Peyer's patch (tissue), 4 donors: ENCODE measurements at regions not wholly inside any gene's neighbourhood (a gene's known extent, or its start where the extent isn't known, plus 50 kb on each side); places are given as distances from the start of the nearest gene placed in this dataset.
"Not testable (repeated sequence)": the region's sequence is repeated elsewhere in the genome, so short reads cannot be mapped to it uniquely, and the experiment has no call there.

ENCODE experiments used
- DNase-seq, 3 donors: peaks; one replicate each; pipeline ENCODE4 v3.0.0-alpha.2; 2017 to 2019
- H3K27ac ChIP-seq, 4 donors: fragments of 200-600 bp; sonication (generic); one replicate each; pipeline ENCODE4 v1.5.1; 2016 to 2019
- H3K27me3 ChIP-seq, 2 donors: fragments of 200-600 bp; sonication (generic); one replicate each; pipeline ENCODE4 v1.5.1; 2019
- H3K36me3 ChIP-seq, 3 donors: fragments of 200-600 bp; sonication (generic); one replicate each; pipeline ENCODE4 v1.5.1; 2016 to 2019
- H3K4me1 ChIP-seq, 4 donors: fragments of 200-600 bp; sonication (generic); one replicate each; pipeline ENCODE4 v1.5.1; 2016 to 2019
- H3K4me3 ChIP-seq, 4 donors: fragments of 200-600 bp; sonication (generic); 1 replicate in 3 of 4; 2 replicates in 1 of 4; pipeline ENCODE4 v1.5.1; 2016 to 2019; ENCODE audit warnings: mild to moderate bottlenecking in 1 of 4
- H3K9me3 ChIP-seq, 4 donors: fragments of 200-600 bp; sonication (generic); one replicate each; pipeline ENCODE4 v1.5.1; 2016 to 2019; ENCODE audit warnings: mild to moderate bottlenecking in 1 of 4
- POLR2A ChIP-seq, 2 donors: fragments of 450-650 bp; IDR thresholded peaks; one replicate each; pipeline ENCODE4 v1.5.1; 2017; ENCODE audit warnings: antibody characterized with exemption in 2 of 2, mild to moderate bottlenecking in 2 of 2, moderate library complexity in 2 of 2
- TF ChIP-seq, protein P1 (sequence below), 6 experiments: fragments of 450-650 bp in 4 of 6; fragments of 200-600 bp in 2 of 6; sonication (generic) in 1 of 6; IDR thresholded peaks; one replicate each; pipeline ENCODE4 v1.5.1; 2017 to 2019; ENCODE audit warnings: antibody characterized with exemption in 6 of 6, mild to moderate bottlenecking in 3 of 6, moderate library complexity in 1 of 6

DNA sequence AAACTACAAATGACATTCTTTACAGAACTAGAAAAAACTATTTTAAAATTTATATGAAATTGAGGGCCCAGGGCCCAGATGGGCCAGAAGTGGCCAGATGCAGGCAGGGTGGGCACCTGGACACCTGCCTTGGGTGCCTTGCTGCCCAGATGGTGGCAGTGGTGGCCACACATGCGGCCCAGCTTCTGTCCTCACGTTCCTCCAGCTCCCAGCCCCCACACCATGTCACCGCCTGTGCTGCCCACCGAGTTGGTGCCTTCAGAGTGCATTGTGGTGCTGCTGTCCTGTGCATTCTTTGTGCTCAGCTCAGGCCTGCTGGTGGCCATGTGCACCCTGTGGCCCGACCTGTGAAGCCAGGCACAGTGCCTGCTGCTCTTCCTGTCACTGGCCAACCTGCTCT is 216.8 kb upstream of the CXADR start:
- Histone ChIP-seq H3K4me3 (no peak overlapping the region), H3K9me3 (peaks cover 0 to 12% (median 4%) of the 10 kb centered on the region in 4 donors), H3K36me3 (no peaks in the 10 kb centered on the region), H3K4me1 (no peaks in the 10 kb centered on the region), H3K27me3 (no peaks in the 10 kb centered on the region), H3K27ac (no peak overlapping the region)
- DNase-seq = no peak
- TF ChIP-seq, protein P1, sequence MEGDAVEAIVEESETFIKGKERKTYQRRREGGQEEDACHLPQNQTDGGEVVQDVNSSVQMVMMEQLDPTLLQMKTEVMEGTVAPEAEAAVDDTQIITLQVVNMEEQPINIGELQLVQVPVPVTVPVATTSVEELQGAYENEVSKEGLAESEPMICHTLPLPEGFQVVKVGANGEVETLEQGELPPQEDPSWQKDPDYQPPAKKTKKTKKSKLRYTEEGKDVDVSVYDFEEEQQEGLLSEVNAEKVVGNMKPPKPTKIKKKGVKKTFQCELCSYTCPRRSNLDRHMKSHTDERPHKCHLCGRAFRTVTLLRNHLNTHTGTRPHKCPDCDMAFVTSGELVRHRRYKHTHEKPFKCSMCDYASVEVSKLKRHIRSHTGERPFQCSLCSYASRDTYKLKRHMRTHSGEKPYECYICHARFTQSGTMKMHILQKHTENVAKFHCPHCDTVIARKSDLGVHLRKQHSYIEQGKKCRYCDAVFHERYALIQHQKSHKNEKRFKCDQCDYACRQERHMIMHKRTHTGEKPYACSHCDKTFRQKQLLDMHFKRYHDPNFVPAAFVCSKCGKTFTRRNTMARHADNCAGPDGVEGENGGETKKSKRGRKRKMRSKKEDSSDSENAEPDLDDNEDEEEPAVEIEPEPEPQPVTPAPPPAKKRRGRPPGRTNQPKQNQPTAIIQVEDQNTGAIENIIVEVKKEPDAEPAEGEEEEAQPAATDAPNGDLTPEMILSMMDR (IDR thresholded peaks at IDR 0.05) = no peak
- no peak for TF ChIP-seq POLR2A (IDR thresholded peaks at IDR 0.05)

DNA sequence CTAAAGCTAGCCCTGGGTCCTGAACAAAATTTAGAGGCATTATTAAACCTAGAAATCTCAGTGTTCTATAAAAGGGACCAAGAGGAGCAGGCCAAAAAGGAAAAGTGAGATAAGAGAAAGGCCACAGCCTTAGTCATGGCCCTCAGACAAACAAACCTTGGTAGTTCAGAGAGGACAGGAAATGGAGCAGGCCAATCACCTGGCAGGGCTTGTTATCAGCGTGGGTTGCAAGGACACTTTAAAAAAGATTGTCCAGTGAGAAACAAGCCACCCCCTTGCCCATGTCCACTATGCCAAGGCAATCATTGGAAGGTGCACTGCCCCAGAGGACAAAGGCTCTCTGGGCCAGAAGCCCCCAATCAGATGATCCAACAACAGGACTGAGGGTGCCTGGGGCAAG is 213.3 kb upstream of the CXADR start:
- peaks cover 0 to 12% (median 4%) of the 10 kb centered on the region in 4 donors for H3K9me3 ChIP-seq
- DNase-seq, H3K36me3 ChIP-seq, H3K27ac ChIP-seq, H3K4me1 ChIP-seq, H3K27me3 ChIP-seq, H3K4me3 ChIP-seq: not testable (repeated sequence)

DNA sequence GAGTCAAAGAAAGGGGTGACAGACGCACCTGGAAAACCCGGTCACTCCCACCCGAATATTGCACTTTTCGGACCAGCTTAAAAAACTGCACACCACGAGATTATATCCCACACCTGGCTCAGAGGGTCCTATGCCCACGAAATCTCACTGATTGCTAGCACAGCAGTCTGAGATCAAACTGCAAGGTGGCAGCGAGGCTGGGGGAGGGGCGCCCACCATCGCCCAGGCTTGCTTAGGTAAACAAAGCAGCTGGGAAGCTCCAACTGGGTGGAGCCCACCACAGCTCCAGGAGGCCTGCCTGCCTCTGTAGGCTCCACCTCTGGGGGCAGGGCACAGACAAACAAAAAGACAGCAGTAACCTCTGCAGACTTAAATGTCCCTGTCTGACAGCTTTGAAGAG is 185.1 kb upstream of the CXADR start:
- H3K9me3 ChIP-seq, H3K4me1 ChIP-seq, H3K27ac ChIP-seq, H3K27me3 ChIP-seq, H3K36me3 ChIP-seq, DNase-seq, H3K4me3 ChIP-seq: not testable (repeated sequence)

DNA sequence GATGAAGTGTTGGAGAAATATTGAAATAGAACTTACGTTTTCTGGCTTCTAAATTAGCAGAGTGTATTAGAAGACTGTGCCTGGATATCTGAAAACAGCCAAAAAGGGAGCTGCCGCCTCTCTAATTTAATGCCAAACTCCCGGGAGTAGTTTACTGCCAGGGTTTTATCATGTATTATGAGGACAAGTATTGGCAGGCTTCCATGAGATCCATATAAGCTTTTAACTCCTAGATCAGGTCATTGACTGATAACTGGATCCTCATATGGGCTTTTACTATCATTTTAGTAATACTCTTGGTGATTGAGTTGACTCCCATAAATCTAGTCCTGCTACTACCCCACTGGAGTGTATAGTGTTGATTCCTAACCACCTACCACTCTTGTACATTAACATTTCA is 178.4 kb upstream of the CXADR start:
- Histone ChIP-seq H3K4me3 (no peak overlapping the region), H3K27me3 (no peaks in the 10 kb centered on the region), H3K9me3 (no peaks in the 10 kb centered on the region), H3K27ac (no peak overlapping the region), H3K36me3 (no peaks in the 10 kb centered on the region), H3K4me1 (no peaks in the 10 kb centered on the region)
- no peak for DNase-seq
- TF ChIP-seq, protein P1 (IDR thresholded peaks at IDR 0.05) = no peak
- no peak for TF ChIP-seq POLR2A (IDR thresholded peaks at IDR 0.05)

DNA sequence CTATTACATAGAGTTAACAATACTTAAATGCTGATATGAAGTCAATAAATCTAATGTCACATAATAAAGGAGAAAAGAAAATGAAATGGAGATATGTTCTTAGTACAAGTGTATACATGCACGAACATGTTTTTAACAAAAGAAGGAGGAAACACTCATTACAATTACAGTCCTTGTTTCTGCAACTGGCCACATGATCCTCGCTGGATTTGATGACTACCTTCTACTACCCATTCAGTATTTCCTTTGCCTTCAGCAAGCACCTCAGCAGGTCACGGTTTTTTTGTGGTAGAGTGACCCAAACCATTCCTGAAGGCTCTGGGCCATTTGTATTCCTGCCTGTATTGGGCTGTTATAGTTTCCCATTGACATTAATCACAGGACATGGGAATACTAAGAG is 172.8 kb upstream of the CXADR start:
- no peaks in the 10 kb centered on the region for H3K4me1 ChIP-seq
- H3K27ac ChIP-seq = no peak overlapping the region
- no peaks in the 10 kb centered on the region for H3K36me3 ChIP-seq

DNA sequence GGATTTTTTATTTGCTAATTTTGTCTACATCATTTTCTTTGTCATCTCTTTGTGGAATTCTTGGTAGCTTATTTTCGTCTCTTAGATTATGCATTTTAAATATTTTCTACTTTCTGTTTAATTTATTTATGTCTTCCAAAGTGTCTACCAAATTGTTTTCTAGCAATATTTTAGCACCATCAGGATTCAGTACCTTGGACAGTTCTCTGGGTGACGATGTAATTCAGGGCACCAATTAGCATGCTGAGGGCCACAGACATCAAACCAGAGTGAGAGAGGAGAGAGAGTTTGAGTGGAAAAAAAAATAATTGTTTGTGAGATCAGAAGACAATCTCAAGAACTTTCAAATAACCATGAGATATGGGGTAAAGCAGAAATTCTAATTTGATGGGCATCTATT is 169.8 kb upstream of the CXADR start:
- Histone ChIP-seq H3K27ac (no peak overlapping the region), H3K27me3 (no peaks in the 10 kb centered on the region), H3K4me3 (no peak overlapping the region), H3K36me3 (no peaks in the 10 kb centered on the region), H3K4me1 (no peaks in the 10 kb centered on the region), H3K9me3 (peaks cover 0 to 3% (median 0%) of the 10 kb centered on the region in 4 donors)
- TF ChIP-seq POLR2A (IDR thresholded peaks at IDR 0.05) = no peak
- DNase-seq = no peak

More for the DNA sequence above, 172.8 kb upstream of the CXADR start:
- Histone ChIP-seq H3K4me3 (no peak overlapping the region), H3K9me3 (peaks cover 0 to 3% (median 0%) of the 10 kb centered on the region in 4 donors), H3K27me3 (no peaks in the 10 kb centered on the region)
- no peak for TF ChIP-seq POLR2A (IDR thresholded peaks at IDR 0.05)
- TF ChIP-seq, protein P1 (IDR thresholded peaks at IDR 0.05) = no peak
- DNase-seq = no peak

DNA sequence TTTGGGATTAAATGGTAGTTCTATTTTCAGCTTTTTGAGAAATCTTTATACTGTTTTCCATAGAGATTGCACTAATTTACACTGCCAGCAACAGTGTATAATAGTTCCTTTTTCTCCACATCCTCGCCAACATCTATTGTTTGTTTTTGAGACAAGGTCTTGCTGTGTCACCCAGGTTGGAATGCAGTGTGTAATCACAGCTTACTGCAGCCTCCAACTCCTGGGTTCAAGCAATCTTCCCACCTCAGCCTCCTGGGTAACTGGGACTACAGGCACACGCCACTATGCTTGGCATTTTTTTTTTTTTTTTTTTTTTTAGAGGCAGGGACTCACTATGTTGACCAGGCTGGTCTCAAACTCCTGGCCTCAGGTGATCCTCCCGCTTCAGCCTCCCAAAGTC is 164.5 kb upstream of the CXADR start:
- DNase-seq = no peak
- H3K27me3 ChIP-seq = no peaks in the 10 kb centered on the region
- H3K4me1 ChIP-seq = no peaks in the 10 kb centered on the region
- no peaks in the 10 kb centered on the region for H3K36me3 ChIP-seq
- H3K27ac ChIP-seq = no peak overlapping the region
- TF ChIP-seq, protein P1 (IDR thresholded peaks at IDR 0.05) = no peak
- no peak for TF ChIP-seq POLR2A (IDR thresholded peaks at IDR 0.05)
- H3K9me3 ChIP-seq = peaks cover 0 to 3% (median 0%) of the 10 kb centered on the region in 4 donors
- H3K4me3 ChIP-seq = no peak overlapping the region
